GM12878 (cell line): ENCODE measurements at regions not wholly inside any gene's neighbourhood (a gene's known extent, or its start where the extent isn't known, plus 50 kb on each side); places are given as distances from the start of the nearest gene placed in this dataset.

Source experiments
- ATAC-seq: fragments of 200-7000 bp; cut with Tn5 transposase; 3 replicates; pipeline ENCODE4 v1.9.1; 2020; ENCODE audit warnings: mild to moderate bottlenecking, moderate library complexity
- BruUV-seq: library from RNA; stranded (reverse); fragments of 400-500 nt; replicated peaks from 2 replicates; lab custom pipeline; 2021; lab: Mats Ljungman, UMichigan
- CTCF ChIA-PET: fragments of 300-600 bp; sonication (Branson Sonifier 250); formaldehyde crosslinking; extraction: SDS; loops from one replicate; lab custom pipeline; 2021; ENCODE audit warnings: inconsistent platforms; lab: Yijun Ruan, JAX
- POLR2A ChIA-PET: fragments of 350-600 bp; formaldehyde crosslinking; extraction: SDS; loops from one replicate; lab custom pipeline; 2021; ENCODE audit warnings: inconsistent platforms; lab: Charles Lee
- RAD21 ChIA-PET: fragments of 300-600 bp; sonication (Branson Sonifier 250); formaldehyde crosslinking; loops from one replicate; lab custom pipeline; 2023; ENCODE audit warnings: antibody characterized with exemption; ENCODE audit not compliant: unreplicated experiment; lab: Charles Lee
- SMC1A ChIA-PET: fragments of 300-600 bp; sonication (Branson Sonifier 250); formaldehyde crosslinking; loops from one replicate; lab custom pipeline; 2023; ENCODE audit not compliant: unreplicated experiment, uncharacterized antibody; lab: Charles Lee
- DNase-seq: peaks from one replicate; pipeline ENCODE4 v3.0.0-alpha.2; 2011; ENCODE audit warnings: low read depth, low spot score
- FAIRE-seq: peaks from 3 replicates; lab custom pipeline; 2011; peaks lifted over from hg19 to GRCh38; lab: Jason Lieb, UNC
- H2AFZ ChIP-seq: 2 replicates; pipeline ENCODE4 v1.6.0; 2011; ENCODE audit warnings: low read depth, low read length, control low read depth; ENCODE audit not compliant: control insufficient read depth
- H3K27ac ChIP-seq: 2 replicates; pipeline ENCODE4 v1.5.1; 2011; ENCODE audit warnings: control low read depth; ENCODE audit not compliant: control insufficient read depth, insufficient read depth
- H3K27me3 ChIP-seq, 2 experiments: replicated peaks in 1 of 2; 2 replicates each; pipeline versions ENCODE4 v1.6.0 to v1.6.1; 2011; ENCODE audit warnings: low read length in 1 of 2; ENCODE audit not compliant: control insufficient read depth in 2 of 2, insufficient read depth in 2 of 2
- H3K36me3 ChIP-seq, 2 experiments: 2 replicates each; pipeline ENCODE4 v1.5.1; 2011; ENCODE audit warnings: low read length in 1 of 2; ENCODE audit not compliant: control insufficient read depth in 2 of 2, insufficient read depth in 2 of 2
- H3K4me1 ChIP-seq: 2 replicates; pipeline ENCODE4 v1.6.1; 2011; ENCODE audit warnings: mild to moderate bottlenecking, low read length, moderate library complexity, mixed read lengths; ENCODE audit not compliant: control insufficient read depth, insufficient read depth
- H3K4me2 ChIP-seq: 2 replicates; pipeline ENCODE4 v1.6.0; 2011; ENCODE audit warnings: control low read depth; ENCODE audit not compliant: control insufficient read depth, insufficient read depth
- H3K4me3 ChIP-seq: fragments of 200-600 bp; sonication (generic); 2 replicates; pipeline ENCODE4 v1.5.1; 2016
- H3K79me2 ChIP-seq: 2 replicates; pipeline ENCODE4 v1.6.0; 2011; ENCODE audit warnings: low read length; ENCODE audit not compliant: control insufficient read depth, insufficient read depth
- H3K9ac ChIP-seq: 2 replicates; pipeline ENCODE4 v1.8.0; 2011; ENCODE audit warnings: low read length, control low read depth, mixed read lengths; ENCODE audit not compliant: control insufficient read depth, insufficient read depth
- H3K9me3 ChIP-seq: replicated peaks from 3 replicates; pipeline ENCODE4 v1.5.1; 2011; ENCODE audit warnings: mild to moderate bottlenecking, low read length; ENCODE audit not compliant: control insufficient read depth, insufficient read depth
- H4K20me1 ChIP-seq: 2 replicates; pipeline ENCODE4 v1.6.0; 2011; ENCODE audit not compliant: control insufficient read depth, insufficient read depth
- BCL11A ChIP-seq: IDR thresholded peaks from 2 replicates; pipeline ENCODE4 v1.6.1; 2011; ENCODE audit warnings: low read depth, low read length
- BHLHE40 ChIP-seq, 2 experiments: fragments of 450-650 bp in 1 of 2; IDR thresholded peaks; 2 replicates each; pipeline ENCODE4 v1.6.1; 2011 to 2017; ENCODE audit warnings: low read depth in 2 of 2, borderline replicate concordance in 1 of 2, improper control_type of control experiment in 1 of 2, low read length in 1 of 2, mild to moderate bottlenecking in 1 of 2
- BRCA1 ChIP-seq: IDR thresholded peaks from 2 replicates; pipeline ENCODE4 v1.6.1; 2011; ENCODE audit warnings: low read depth, low read length, improper control_type of control experiment
- CBX5 ChIP-seq: sonication (generic); IDR thresholded peaks from 2 replicates; pipeline ENCODE4 v1.6.1; 2016; ENCODE audit warnings: low read depth, moderate library complexity, mild to moderate bottlenecking, inconsistent platforms
- EZH2 ChIP-seq: IDR thresholded peaks from 2 replicates; pipeline ENCODE4 v1.6.1; 2012; ENCODE audit warnings: low read depth, mild to moderate bottlenecking, control low read depth, inconsistent platforms, low read length, borderline replicate concordance; ENCODE audit not compliant: control insufficient read depth
- HCFC1 ChIP-seq: fragments of 150-350 bp; IDR thresholded peaks from 2 replicates; pipeline ENCODE4 v1.6.1; 2014; ENCODE audit warnings: low read length
- HDAC2 ChIP-seq: fragments of 200-600 bp; sonication (generic); IDR thresholded peaks from 2 replicates; pipeline ENCODE4 v1.6.1; 2017
- MEF2B ChIP-seq: fragments of 450-650 bp; IDR thresholded peaks from 2 replicates; pipeline ENCODE4 v1.6.1; 2018; ENCODE audit warnings: mild to moderate bottlenecking, moderate library complexity; ENCODE audit not compliant: partially characterized antibody, poor library complexity, severe bottlenecking
- PAX8 ChIP-seq: fragments of 450-650 bp; IDR thresholded peaks from 2 replicates; pipeline ENCODE4 v1.6.1; 2017; ENCODE audit warnings: mild to moderate bottlenecking, moderate library complexity
- RB1 ChIP-seq: fragments of 450-650 bp; formaldehyde crosslinking; IDR thresholded peaks from 2 replicates; pipeline ENCODE4 v1.6.1; 2017; ENCODE audit warnings: mild to moderate bottlenecking, borderline replicate concordance
- RBBP5 ChIP-seq: fragments of 200-600 bp; sonication (generic); conservative IDR thresholded peaks from 2 replicates; pipeline ENCODE4 v1.6.1; 2016
- RELA ChIP-seq: fragments of 450-650 bp; IDR thresholded peaks from 2 replicates; pipeline ENCODE4 v1.8.0; 2014; ENCODE audit warnings: borderline replicate concordance; ENCODE audit not compliant: partially characterized antibody
- SUZ12 ChIP-seq: fragments of 200-600 bp; sonication (generic); IDR thresholded peaks from one replicate; pipeline ENCODE4 v1.6.1; 2018; ENCODE audit warnings: antibody characterized with exemption, mild to moderate bottlenecking; ENCODE audit not compliant: unreplicated experiment
- TCF3 ChIP-seq: IDR thresholded peaks from 2 replicates; pipeline ENCODE4 v1.6.1; 2012; ENCODE audit warnings: low read depth, mild to moderate bottlenecking, low read length, borderline replicate concordance; ENCODE audit not compliant: insufficient read depth
- YY1 ChIP-seq: IDR thresholded peaks from 2 replicates; pipeline ENCODE4 v1.6.1; 2011; ENCODE audit warnings: low read depth, mild to moderate bottlenecking, low read length
- ZNF384 ChIP-seq: IDR thresholded peaks from 2 replicates; pipeline ENCODE4 v1.6.1; 2012; ENCODE audit warnings: low read depth, mild to moderate bottlenecking, low read length, improper control_type of control experiment, borderline replicate concordance
- ZSCAN29 ChIP-seq: fragments of 450-650 bp; IDR thresholded peaks from 2 replicates; pipeline ENCODE4 v1.6.1; 2017; ENCODE audit warnings: mild to moderate bottlenecking, moderate library complexity
- WGBS: methylation state at CpG from one replicate; pipeline ENCODE4 v1.1.6; 2016; ENCODE audit warnings: low lambda C conversion rate; ENCODE audit not compliant: insufficient replicate concordance, insufficient coverage; ENCODE audit errors: missing lambda C conversion rate; 5-methylcytosine and 5-hydroxymethylcytosine counted together
- in situ Hi-C: fragments of 300-500 bp; cut with MboI; formaldehyde crosslinking; loops from 9 replicates; pipeline ENCODE4 v1.14.3; 2018; ENCODE audit warnings: mixed read lengths
- intact Hi-C: fragments of 100-400 bp; cut with micrococcal nuclease; formaldehyde crosslinking; loops from one replicate; pipeline ENCODE4 v1.14.2; 2022; ENCODE audit not compliant: unreplicated experiment
- TF ChIP-seq, protein P1 (sequence below): fragments of 450-650 bp; IDR thresholded peaks from 2 replicates; pipeline ENCODE4 v1.6.1; 2017; ENCODE audit warnings: antibody characterized with exemption, mild to moderate bottlenecking, moderate library complexity
- TF ChIP-seq, protein P2 (sequence below): fragments of 450-650 bp; IDR thresholded peaks from 2 replicates; pipeline ENCODE4 v1.6.1; 2018; ENCODE audit warnings: borderline replicate concordance, mild to moderate bottlenecking; ENCODE audit not compliant: partially characterized antibody
- TF ChIP-seq, protein P3 (sequence below): IDR thresholded peaks from 2 replicates; pipeline ENCODE4 v1.6.1; 2011; ENCODE audit warnings: borderline replicate concordance, low read depth, mild to moderate bottlenecking, moderate library complexity, mixed read lengths, low read length; ENCODE audit not compliant: insufficient read depth; ENCODE audit errors: extremely low read length

DNA sequence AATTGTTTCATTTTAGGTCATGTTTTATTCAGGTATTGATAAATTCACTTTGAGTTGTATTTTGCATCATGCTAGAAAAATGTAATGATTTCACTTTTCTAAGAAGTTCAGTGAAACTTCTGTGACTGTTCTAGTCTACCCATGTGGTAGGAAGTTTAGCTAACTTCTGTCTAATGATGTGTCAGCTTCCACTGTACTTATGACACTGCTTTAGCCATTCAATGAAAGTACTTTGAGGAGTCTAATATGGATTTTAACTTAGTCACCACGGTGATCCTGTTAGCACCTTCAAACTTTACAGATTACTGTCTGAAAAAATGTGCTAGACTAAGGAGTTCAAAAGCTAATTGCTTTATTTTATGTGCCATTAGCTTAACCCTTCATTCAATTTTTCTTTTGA, 1510.5 kb upstream of the CDH9 start:
- in situ Hi-C loops (no loop called here), intact Hi-C loops (no loop called here)
- no peak for FAIRE-seq
- H3K27me3 ChIP-seq: no peaks in the 10 kb centered on the region
- no peak overlapping the region for H3K27ac ChIP-seq
- H3K4me1 ChIP-seq: no peaks in the 10 kb centered on the region
- ChIA-PET POLR2A (no interaction called here), RAD21 (interaction anchor here (1.4 to 2.1 kb wide), 4 partner anchors 25 to 81 kb away, joined by 3 to 10 read pairs (median 5); no protein-coding TSS in a partner anchor), CTCF (interaction anchor here (0.6 to 1.8 kb wide), 8 partner anchors 10 to 133 kb away, joined by 3 to 6 read pairs (median 4); no protein-coding TSS in a partner anchor), SMC1A (interaction anchor here (1.1 to 2.7 kb wide), 5 partner anchors 10 to 76 kb away, joined by 3 to 13 read pairs (median 3); no protein-coding TSS in a partner anchor)
- H3K79me2 ChIP-seq: no peaks in the 10 kb centered on the region
- no peak for DNase-seq
- no peaks in the 10 kb centered on the region for H4K20me1 ChIP-seq
- BruUV-seq: no TSS peak
- no peak overlapping the region for H3K9ac ChIP-seq
- H3K4me2 ChIP-seq: no peak overlapping the region
- H3K4me3 ChIP-seq: no peak overlapping the region
- WGBS: 5% methylated on average over 1 of the region's 1 CpG
- H3K36me3 ChIP-seq: no peaks in the 10 kb centered on the region
- H2AFZ ChIP-seq: no peak overlapping the region
- H3K9me3 ChIP-seq: no peaks in the 10 kb centered on the region
- ATAC-seq: no peak
- no peak for TF ChIP-seq HDAC2
- TF ChIP-seq, protein P1, sequence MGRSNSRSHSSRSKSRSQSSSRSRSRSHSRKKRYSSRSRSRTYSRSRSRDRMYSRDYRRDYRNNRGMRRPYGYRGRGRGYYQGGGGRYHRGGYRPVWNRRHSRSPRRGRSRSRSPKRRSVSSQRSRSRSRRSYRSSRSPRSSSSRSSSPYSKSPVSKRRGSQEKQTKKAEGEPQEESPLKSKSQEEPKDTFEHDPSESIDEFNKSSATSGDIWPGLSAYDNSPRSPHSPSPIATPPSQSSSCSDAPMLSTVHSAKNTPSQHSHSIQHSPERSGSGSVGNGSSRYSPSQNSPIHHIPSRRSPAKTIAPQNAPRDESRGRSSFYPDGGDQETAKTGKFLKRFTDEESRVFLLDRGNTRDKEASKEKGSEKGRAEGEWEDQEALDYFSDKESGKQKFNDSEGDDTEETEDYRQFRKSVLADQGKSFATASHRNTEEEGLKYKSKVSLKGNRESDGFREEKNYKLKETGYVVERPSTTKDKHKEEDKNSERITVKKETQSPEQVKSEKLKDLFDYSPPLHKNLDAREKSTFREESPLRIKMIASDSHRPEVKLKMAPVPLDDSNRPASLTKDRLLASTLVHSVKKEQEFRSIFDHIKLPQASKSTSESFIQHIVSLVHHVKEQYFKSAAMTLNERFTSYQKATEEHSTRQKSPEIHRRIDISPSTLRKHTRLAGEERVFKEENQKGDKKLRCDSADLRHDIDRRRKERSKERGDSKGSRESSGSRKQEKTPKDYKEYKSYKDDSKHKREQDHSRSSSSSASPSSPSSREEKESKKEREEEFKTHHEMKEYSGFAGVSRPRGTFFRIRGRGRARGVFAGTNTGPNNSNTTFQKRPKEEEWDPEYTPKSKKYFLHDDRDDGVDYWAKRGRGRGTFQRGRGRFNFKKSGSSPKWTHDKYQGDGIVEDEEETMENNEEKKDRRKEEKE: no peak
- TF ChIP-seq MEF2B: no peak
- TF ChIP-seq BHLHE40 (IDR thresholded peaks at IDR 0.05; ENCODE audit: borderline replicate concordance in 1 of 2, low read depth in 2 of 2, low read length in 1 of 2): no peak
- no peak for TF ChIP-seq ZNF384
- no peak for TF ChIP-seq RELA
- TF ChIP-seq SUZ12: no peak
- TF ChIP-seq, protein P2, sequence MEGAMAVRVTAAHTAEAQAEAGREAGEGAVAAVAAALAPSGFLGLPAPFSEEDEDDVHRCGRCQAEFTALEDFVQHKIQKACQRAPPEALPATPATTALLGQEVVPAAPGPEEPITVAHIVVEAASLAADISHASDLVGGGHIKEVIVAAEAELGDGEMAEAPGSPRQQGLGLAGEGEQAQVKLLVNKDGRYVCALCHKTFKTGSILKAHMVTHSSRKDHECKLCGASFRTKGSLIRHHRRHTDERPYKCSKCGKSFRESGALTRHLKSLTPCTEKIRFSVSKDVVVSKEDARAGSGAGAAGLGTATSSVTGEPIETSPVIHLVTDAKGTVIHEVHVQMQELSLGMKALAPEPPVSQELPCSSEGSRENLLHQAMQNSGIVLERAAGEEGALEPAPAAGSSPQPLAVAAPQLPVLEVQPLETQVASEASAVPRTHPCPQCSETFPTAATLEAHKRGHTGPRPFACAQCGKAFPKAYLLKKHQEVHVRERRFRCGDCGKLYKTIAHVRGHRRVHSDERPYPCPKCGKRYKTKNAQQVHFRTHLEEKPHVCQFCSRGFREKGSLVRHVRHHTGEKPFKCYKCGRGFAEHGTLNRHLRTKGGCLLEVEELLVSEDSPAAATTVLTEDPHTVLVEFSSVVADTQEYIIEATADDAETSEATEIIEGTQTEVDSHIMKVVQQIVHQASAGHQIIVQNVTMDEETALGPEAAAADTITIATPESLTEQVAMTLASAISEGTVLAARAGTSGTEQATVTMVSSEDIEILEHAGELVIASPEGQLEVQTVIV: no peak
- TF ChIP-seq PAX8: no peak
- TF ChIP-seq CBX5: no peak
- TF ChIP-seq BCL11A: no peak
- TF ChIP-seq YY1: no peak
- TF ChIP-seq TCF3: no peak
- TF ChIP-seq ZSCAN29: no peak
- no peak for TF ChIP-seq EZH2
- no peak for TF ChIP-seq BRCA1
- TF ChIP-seq RB1: no peak
- TF ChIP-seq HCFC1: no peak
- TF ChIP-seq, protein P3, sequence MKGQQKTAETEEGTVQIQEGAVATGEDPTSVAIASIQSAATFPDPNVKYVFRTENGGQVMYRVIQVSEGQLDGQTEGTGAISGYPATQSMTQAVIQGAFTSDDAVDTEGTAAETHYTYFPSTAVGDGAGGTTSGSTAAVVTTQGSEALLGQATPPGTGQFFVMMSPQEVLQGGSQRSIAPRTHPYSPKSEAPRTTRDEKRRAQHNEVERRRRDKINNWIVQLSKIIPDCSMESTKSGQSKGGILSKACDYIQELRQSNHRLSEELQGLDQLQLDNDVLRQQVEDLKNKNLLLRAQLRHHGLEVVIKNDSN: no peak
- TF ChIP-seq RBBP5: no peak
